B cell (primary cell): ENCODE measurements at regions not wholly inside any gene's neighbourhood (a gene's known extent, or its start where the extent isn't known, plus 50 kb on each side); places are given as distances from the start of the nearest gene placed in this dataset.
"Not testable (repeated sequence)": the region's sequence is repeated elsewhere in the genome, so short reads cannot be mapped to it uniquely, and the experiment has no call there.

ENCODE experiments used
- EZH2 ChIP-seq: IDR thresholded peaks from 2 replicates; pipeline ENCODE4 v1.6.1; 2012; ENCODE audit warnings: borderline replicate concordance, low read depth, mild to moderate bottlenecking, moderate library complexity, low read length; ENCODE audit not compliant: insufficient read depth, poor library complexity, severe bottlenecking
- TF ChIP-seq, protein P1 (sequence below): fragments of 200-600 bp; IDR thresholded peaks from one replicate; pipeline ENCODE4 v1.8.0; 2022; ENCODE audit warnings: antibody characterized with exemption, mild to moderate bottlenecking

DNA sequence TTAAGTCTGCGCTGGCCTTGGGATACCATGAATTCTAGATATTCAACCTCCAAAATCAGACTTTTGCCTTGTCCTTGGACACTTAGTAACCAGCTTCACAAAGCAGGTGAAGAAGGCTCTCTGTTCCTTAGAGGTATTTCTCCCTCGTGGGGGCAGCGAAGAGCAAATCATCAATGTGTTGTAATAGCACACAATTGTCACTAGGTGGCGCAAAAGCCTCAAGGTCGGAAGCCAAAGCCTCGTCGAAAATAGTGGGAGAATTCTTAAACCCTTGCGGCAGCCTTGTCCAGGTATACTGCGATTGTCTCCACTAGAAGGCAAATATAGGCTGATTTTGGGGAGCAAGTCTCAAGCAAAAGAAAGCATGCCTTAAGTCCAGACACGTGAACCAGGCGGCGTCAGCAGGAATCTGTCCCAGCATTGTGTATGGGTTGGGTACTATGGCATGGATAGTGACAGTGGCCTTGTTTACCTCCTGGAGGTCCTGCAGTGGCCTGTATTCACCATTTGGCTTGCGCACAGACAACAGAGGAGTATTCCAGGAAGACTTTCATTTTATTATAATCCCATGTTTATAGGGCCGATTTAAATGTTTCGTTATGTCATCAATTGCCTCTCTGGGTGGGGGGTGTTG is 398.5 kb downstream of the CDY2B start:
- TF ChIP-seq, protein P1, sequence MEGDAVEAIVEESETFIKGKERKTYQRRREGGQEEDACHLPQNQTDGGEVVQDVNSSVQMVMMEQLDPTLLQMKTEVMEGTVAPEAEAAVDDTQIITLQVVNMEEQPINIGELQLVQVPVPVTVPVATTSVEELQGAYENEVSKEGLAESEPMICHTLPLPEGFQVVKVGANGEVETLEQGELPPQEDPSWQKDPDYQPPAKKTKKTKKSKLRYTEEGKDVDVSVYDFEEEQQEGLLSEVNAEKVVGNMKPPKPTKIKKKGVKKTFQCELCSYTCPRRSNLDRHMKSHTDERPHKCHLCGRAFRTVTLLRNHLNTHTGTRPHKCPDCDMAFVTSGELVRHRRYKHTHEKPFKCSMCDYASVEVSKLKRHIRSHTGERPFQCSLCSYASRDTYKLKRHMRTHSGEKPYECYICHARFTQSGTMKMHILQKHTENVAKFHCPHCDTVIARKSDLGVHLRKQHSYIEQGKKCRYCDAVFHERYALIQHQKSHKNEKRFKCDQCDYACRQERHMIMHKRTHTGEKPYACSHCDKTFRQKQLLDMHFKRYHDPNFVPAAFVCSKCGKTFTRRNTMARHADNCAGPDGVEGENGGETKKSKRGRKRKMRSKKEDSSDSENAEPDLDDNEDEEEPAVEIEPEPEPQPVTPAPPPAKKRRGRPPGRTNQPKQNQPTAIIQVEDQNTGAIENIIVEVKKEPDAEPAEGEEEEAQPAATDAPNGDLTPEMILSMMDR = not testable (repeated sequence)
- not testable (repeated sequence) for TF ChIP-seq EZH2
